Tibial nerve (tissue), 4 donors: ENCODE measurements at regions not wholly inside any gene's neighbourhood (a gene's known extent, or its start where the extent isn't known, plus 50 kb on each side); places are given as distances from the start of the nearest gene placed in this dataset.

Source experiments
- CTCF ChIP-seq, 5 experiments: fragments of 200-600 bp in 3 of 5; fragments of 450-650 bp in 2 of 5; sonication (generic) in 3 of 5; IDR thresholded peaks; one replicate each; pipeline ENCODE4 v1.5.1; 2016 to 2019; ENCODE audit warnings: antibody characterized with exemption in 5 of 5, mild to moderate bottlenecking in 3 of 5, moderate library complexity in 2 of 5
- EP300 ChIP-seq, 2 donors: sonication (generic); formaldehyde crosslinking; IDR thresholded peaks; one replicate each; pipeline ENCODE4 v1.6.1; 2017; ENCODE audit warnings: antibody characterized with exemption in 2 of 2, mild to moderate bottlenecking in 1 of 2
- POLR2A ChIP-seq, 2 donors: fragments of 450-650 bp; IDR thresholded peaks; one replicate each; pipeline ENCODE4 v1.6.1; 2017; ENCODE audit warnings: antibody characterized with exemption in 2 of 2, mild to moderate bottlenecking in 2 of 2, moderate library complexity in 2 of 2

- no peak for TF ChIP-seq POLR2A (IDR thresholded peaks at IDR 0.05)
- TF ChIP-seq CTCF (IDR thresholded peaks at IDR 0.05) = no peak
- no peak for TF ChIP-seq EP300 (IDR thresholded peaks at IDR 0.05)
These were observed 277.9 kb upstream of the NR2F2 start for GRCh38 chr15:96052572-96053030.
